NB4 (cell line): ENCODE measurements at regions not wholly inside any gene's neighbourhood (a gene's known extent, or its start where the extent isn't known, plus 50 kb on each side); places are given as distances from the start of the nearest gene placed in this dataset.

Source experiments
- DNase-seq: peaks from one replicate; pipeline ENCODE4 v3.0.0; 2010; ENCODE audit warnings: low read depth
- H3K4me3 ChIP-seq: one replicate; pipeline ENCODE4 v1.5.1; 2011; ENCODE audit warnings: mild to moderate bottlenecking, low read depth, low read length, moderate library complexity
- CTCF ChIP-seq: IDR thresholded peaks from one replicate; pipeline ENCODE4 v1.5.1; 2012; ENCODE audit warnings: low read depth, low read length
- MYC ChIP-seq: IDR thresholded peaks from 2 replicates; pipeline ENCODE4 v1.6.1; 2011; ENCODE audit warnings: low read depth, low read length
- POLR2A ChIP-seq: IDR thresholded peaks from 2 replicates; pipeline ENCODE4 v1.6.1; 2011; ENCODE audit warnings: mild to moderate bottlenecking; ENCODE audit not compliant: insufficient read length; ENCODE audit errors: extremely low read depth
- TF ChIP-seq, protein P1 (sequence below): IDR thresholded peaks from 2 replicates; pipeline ENCODE4 v1.6.1; 2011; ENCODE audit warnings: low read depth, low read length

DNA sequence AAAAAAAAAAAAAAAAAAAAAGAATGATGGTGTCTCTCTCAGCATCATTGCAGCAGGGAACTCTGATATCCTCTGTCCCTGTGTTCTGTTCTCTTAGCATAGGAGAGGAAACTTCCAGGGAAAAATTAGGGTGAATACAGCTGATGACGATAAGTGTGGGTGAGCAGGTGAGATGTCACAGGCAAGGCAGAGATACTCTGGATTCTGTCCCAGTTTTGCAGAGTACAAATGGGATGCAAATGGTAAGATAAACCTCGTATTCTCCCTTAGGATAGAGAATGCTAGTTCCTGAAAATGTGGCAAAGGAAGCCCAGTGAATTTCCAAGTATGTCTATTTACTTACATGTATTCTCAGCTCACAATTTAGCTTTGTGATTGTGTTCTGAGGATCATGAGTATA is 671.6 kb upstream of the BOD1L1 start:
- DNase-seq: no peak
- TF ChIP-seq, protein P1, sequence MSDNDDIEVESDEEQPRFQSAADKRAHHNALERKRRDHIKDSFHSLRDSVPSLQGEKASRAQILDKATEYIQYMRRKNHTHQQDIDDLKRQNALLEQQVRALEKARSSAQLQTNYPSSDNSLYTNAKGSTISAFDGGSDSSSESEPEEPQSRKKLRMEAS: no peak
- TF ChIP-seq CTCF: no peak
- TF ChIP-seq MYC: no peak
- no peak for TF ChIP-seq POLR2A
- no peak overlapping the region for H3K4me3 ChIP-seq

DNA sequence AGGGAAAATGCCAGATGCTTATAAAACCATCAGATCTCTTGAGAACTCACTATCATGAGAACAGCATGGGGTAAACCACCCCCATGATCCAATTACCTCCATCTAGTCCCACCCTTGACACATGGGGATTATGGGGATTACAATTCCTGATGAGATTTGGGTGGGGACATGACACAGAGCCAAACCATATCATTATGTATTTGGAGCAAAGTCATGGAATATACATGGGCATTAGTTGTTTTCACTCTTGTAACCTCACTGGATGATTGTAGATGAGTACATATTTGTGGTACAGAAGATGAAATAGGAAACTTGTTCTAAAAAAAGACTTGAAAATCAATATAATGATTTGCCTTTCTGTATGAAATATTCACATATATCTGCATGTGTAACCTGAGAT is 674.5 kb upstream of the BOD1L1 start:
- H3K4me3 ChIP-seq: no peak overlapping the region
- TF ChIP-seq CTCF (no peak), MYC (no peak), POLR2A (no peak)
- TF ChIP-seq, protein P1: no peak
- no peak for DNase-seq

DNA sequence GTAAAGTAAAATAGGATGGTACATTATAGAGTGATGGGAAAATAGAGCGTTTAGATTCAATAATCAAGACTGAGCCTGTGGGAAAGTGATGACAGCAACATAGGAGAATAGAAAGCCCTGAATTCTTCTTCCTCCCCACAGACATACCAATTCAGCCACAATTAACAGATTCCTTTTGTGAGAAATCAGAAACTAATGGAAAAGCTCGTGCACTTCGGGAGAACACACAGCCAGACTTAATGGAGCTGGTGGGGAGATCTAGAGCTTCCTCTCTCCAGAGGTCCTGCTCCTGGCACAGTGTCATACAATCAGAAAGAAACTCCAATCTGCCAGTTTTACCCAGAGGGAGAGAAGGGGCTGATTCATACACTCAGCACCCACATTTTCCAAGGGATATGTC is 676.3 kb upstream of the BOD1L1 start:
- TF ChIP-seq, protein P1: no peak
- TF ChIP-seq POLR2A: no peak
- no peak for TF ChIP-seq CTCF
- TF ChIP-seq MYC: no peak
- no peak overlapping the region for H3K4me3 ChIP-seq
- DNase-seq: no peak

DNA sequence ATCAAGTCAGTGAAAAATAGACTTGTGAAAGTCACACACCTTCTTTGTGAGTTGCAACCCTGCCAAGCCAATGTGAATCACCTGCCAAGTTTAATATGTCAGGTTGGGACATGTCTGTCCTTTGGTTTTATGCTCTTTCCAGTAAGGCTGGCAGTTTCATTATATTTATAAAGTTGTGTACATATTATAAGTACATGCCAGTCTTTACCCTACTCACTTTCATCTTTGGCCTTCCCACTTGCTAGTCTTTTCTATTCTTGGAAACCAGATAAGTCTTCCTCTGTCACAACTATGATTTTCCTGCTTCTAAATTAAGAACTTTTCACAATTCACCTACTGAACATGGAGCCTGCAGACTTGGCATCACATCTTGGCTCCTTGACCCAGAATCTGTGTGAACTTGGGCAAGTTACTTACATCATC is 680.7 kb upstream of the BOD1L1 start:
- H3K4me3 ChIP-seq: no peak overlapping the region
- no peak for TF ChIP-seq POLR2A
- TF ChIP-seq, protein P1: no peak
- no peak for TF ChIP-seq MYC
- TF ChIP-seq CTCF: no peak
- DNase-seq: no peak

DNA sequence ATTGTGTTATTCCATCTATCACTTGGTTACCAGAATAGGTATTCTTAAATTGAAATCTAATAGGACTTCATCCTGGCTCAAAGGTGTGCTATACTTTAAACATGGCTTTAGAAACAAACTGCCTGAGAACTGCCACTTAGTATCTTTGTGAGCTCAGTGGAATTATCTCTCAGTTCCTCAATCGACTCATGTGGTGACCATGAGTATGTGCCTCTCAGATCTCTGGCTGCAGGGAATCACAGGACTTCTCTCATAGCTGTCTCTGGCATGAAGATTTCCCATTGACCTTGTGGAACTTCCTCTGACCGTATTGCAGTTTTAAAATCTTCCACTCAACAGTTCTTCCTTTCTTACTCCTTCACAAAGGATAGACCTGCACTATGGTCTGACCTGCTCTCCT is 681.9 kb upstream of the BOD1L1 start:
- TF ChIP-seq MYC: no peak
- TF ChIP-seq, protein P1: no peak
- TF ChIP-seq CTCF: no peak
- TF ChIP-seq POLR2A: no peak

DNA sequence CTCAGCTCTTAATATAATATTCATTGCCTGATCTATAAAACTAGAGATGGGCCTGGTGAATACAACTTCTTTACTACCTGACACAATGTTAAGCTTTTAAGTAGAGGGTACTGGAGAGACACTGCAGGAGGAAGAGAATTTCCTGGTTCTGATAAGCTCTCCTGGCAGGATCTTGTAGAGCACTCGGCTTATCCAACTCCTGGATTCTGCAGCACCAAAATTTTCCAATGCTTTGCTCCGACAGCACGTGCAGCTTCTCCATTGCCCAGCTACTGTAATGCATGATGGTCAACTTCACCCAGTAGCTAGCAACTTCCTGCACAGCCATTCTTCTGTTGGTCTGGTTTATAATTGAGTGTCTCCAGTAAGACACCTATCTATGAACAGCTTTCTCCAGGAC is 686.2 kb upstream of the BOD1L1 start:
- TF ChIP-seq POLR2A (no peak), MYC (no peak), CTCF (no peak)
- TF ChIP-seq, protein P1: no peak
- H3K4me3 ChIP-seq: no peak overlapping the region
- no peak for DNase-seq

More for the DNA sequence above, 681.9 kb upstream of the BOD1L1 start:
- no peak for DNase-seq
- no peak overlapping the region for H3K4me3 ChIP-seq
